HG02870 (cell line): ENCODE measurements at regions not wholly inside any gene's neighbourhood (a gene's known extent, or its start where the extent isn't known, plus 50 kb on each side); places are given as distances from the start of the nearest gene placed in this dataset.

Experiments used
- ATAC-seq: cut with Tn5 transposase; IDR thresholded peaks from one replicate; pipeline ENCODE4 v1.9.1; 2021; ENCODE audit warnings: mild to moderate bottlenecking, moderate library complexity; ENCODE audit not compliant: unreplicated experiment

GRCh38 chr1:221335161-221336101, 406.5 kb downstream of the DUSP10 start:
- no peak for ATAC-seq

GRCh38 chr1:221336126-221336525, 405.8 kb downstream of the DUSP10 start:
- ATAC-seq = no peak

- no peak for ATAC-seq
These were observed 404.8 kb downstream of the DUSP10 start for GRCh38 chr1:221337106-221337505.

- no peak for ATAC-seq
These were observed 398.8 kb downstream of the DUSP10 start for GRCh38 chr1:221343136-221343535.

- no peak for ATAC-seq
These were observed 398.3 kb downstream of the DUSP10 start for GRCh38 chr1:221343607-221344006.

GRCh38 chr1:221344693-221345092, 397.2 kb downstream of the DUSP10 start:
- no peak for ATAC-seq

GRCh38 chr1:221347706-221348105, 394.2 kb downstream of the DUSP10 start:
- no peak for ATAC-seq

- no peak for ATAC-seq
These were observed 391.8 kb downstream of the DUSP10 start for GRCh38 chr1:221350091-221350490.

GRCh38 chr1:221356693-221357092, 385.2 kb downstream of the DUSP10 start:
- ATAC-seq = no peak

- ATAC-seq = no peak
These were observed 378.9 kb downstream of the DUSP10 start for GRCh38 chr1:221363039-221363438.

GRCh38 chr1:221366495-221367110, 375.3 kb downstream of the DUSP10 start:
- ATAC-seq = no peak

GRCh38 chr1:221371705-221372104, 370.2 kb downstream of the DUSP10 start:
- no peak for ATAC-seq

GRCh38 chr1:221373795-221374194, 368.1 kb downstream of the DUSP10 start:
- no peak for ATAC-seq

- no peak for ATAC-seq
These were observed 365.6 kb downstream of the DUSP10 start for GRCh38 chr1:221376286-221376685.

GRCh38 chr1:221381910-221382623, 359.8 kb downstream of the DUSP10 start:
- ATAC-seq = no peak

GRCh38 chr1:221392453-221392852, 349.4 kb downstream of the DUSP10 start:
- no peak for ATAC-seq

- no peak for ATAC-seq
These were observed 347.8 kb downstream of the DUSP10 start for GRCh38 chr1:221394011-221394544.

- no peak for ATAC-seq
These were observed 345.4 kb downstream of the DUSP10 start for GRCh38 chr1:221396526-221396925.

- no peak for ATAC-seq
These were observed 344.7 kb downstream of the DUSP10 start for GRCh38 chr1:221397141-221397540.

GRCh38 chr1:221397606-221398005, 344.3 kb downstream of the DUSP10 start:
- ATAC-seq = no peak

GRCh38 chr1:221405146-221405545, 336.7 kb downstream of the DUSP10 start:
- ATAC-seq = no peak
